ENCODE measurements at regions not wholly inside any gene's neighbourhood (a gene's known extent, or its start where the extent isn't known, plus 50 kb on each side); places are given as distances from the start of the nearest gene placed in this dataset.

- TF ChIP-seq FOXP4 (CRISPR knock-in tag; IDR thresholded peaks at IDR 0.05) (no peak), SNRNP70 (IDR thresholded peaks at IDR 0.05; ENCODE audit: low read depth, low read length) (no peak), ZNF260 (CRISPR knock-in tag; IDR thresholded peaks at IDR 0.05; ENCODE audit: borderline replicate concordance, low read depth) (no peak), ZNF629 (CRISPR knock-in tag; conservative IDR thresholded peaks at IDR 0.05) (no peak), AGO2 (optimal IDR thresholded peaks at IDR 0.05; ENCODE audit: low read depth, low read length) (no peak), SNAPC2 (CRISPR knock-in tag; IDR thresholded peaks at IDR 0.05) (no peak), ZNF703 (CRISPR knock-in tag; IDR thresholded peaks at IDR 0.05; ENCODE audit: borderline replicate concordance) (no peak), MTERF4 (CRISPR knock-in tag; IDR thresholded peaks at IDR 0.05) (no peak)
- Histone ChIP-seq H3K36me3 (replicated peaks in 1 of 2; ENCODE audit: control insufficient read depth in 1 of 2, insufficient read depth in 2 of 2, low read length in 2 of 2) (no peaks in the 10 kb centered on the region), H3K9me3 (ENCODE audit: low read length) (no peaks in the 10 kb centered on the region), H3K4me1 (ENCODE audit: insufficient read depth, low read length) (no peaks in the 10 kb centered on the region), H3K4me2 (ENCODE audit: low read depth, low read length) (no peak overlapping the region), H3K27ac (ENCODE audit: extremely low read length, insufficient read depth, low read length) (no peak overlapping the region), H4K20me1 (ENCODE audit: insufficient read depth, low read length) (no peaks in the 10 kb centered on the region), H3K79me2 (ENCODE audit: insufficient read depth, low read length) (no peaks in the 10 kb centered on the region), H2AFZ (ENCODE audit: low read length) (no peak overlapping the region), H3K9ac (ENCODE audit: insufficient read depth, low read depth, low read length) (no peak overlapping the region), H3K27me3 (ENCODE audit: control insufficient read depth in 1 of 2, insufficient read depth in 2 of 2, low read length in 2 of 2) (no peaks in the 10 kb centered on the region; a peak in 1 of 5 replicates), H3K4me3 (replicated peaks in 1 of 3; ENCODE audit: insufficient read depth in 1 of 3, low read depth in 2 of 3, low read length in 3 of 3) (no peak overlapping the region)
- in situ Hi-C loops (cut with HindIII; ENCODE audit: extremely low pct_ligation_motif_present, low pct_unique_long_range_greater_than_20kb) (no loop called here), intact Hi-C loops (cut with micrococcal nuclease; ENCODE audit: unreplicated experiment) (no loop called here)
- ChIA-PET CTCF (ENCODE audit: low intra/inter-chr PET ratio, low total read pairs) (no interaction called here), POLR2A (no interaction called here)
- DNase-seq (ENCODE audit: low spot score) = no peak
- no peak for FAIRE-seq
- WGBS (ENCODE audit: low lambda C conversion rate) = 10% methylated on average over 1 of the region's 1 CpG
- no peak for ATAC-seq
- no TSS peak for BruUV-seq (replicated peaks)
Observed at GRCh38 chr21:15333136-15333710, 268.4 kb upstream of the NRIP1 start.
